GM12891 (cell line): ENCODE measurements at regions not wholly inside any gene's neighbourhood (a gene's known extent, or its start where the extent isn't known, plus 50 kb on each side); places are given as distances from the start of the nearest gene placed in this dataset.

Experiments used
- POLR2A ChIP-seq: IDR thresholded peaks from 2 replicates; pipeline ENCODE4 v1.6.1; 2011; ENCODE audit warnings: low read depth, low read length, control low read depth
- POLR2AphosphoS5 ChIP-seq: IDR thresholded peaks from 2 replicates; pipeline ENCODE4 v1.6.1; 2011; ENCODE audit warnings: low read depth, low read length, control low read depth
- SPI1 ChIP-seq: IDR thresholded peaks from 2 replicates; pipeline ENCODE4 v1.6.1; 2011; ENCODE audit warnings: low read depth, low read length, control low read depth
- TAF1 ChIP-seq: IDR thresholded peaks from 2 replicates; pipeline ENCODE4 v1.6.1; 2011; ENCODE audit warnings: low read depth, low read length, control low read depth

- TF ChIP-seq POLR2A (no peak), POLR2AphosphoS5 (no peak), SPI1 (no peak), TAF1 (no peak)
These were observed 86.3 kb upstream of the PRICKLE2 start for GRCh38 chr3:64311424-64312061.
